Fibroblast of lung (primary cell): ENCODE measurements at regions not wholly inside any gene's neighbourhood (a gene's known extent, or its start where the extent isn't known, plus 50 kb on each side); places are given as distances from the start of the nearest gene placed in this dataset.

ENCODE experiments used
- DNase-seq, 2 donors: peaks; one replicate each; pipeline versions ENCODE4 v3.0.0 to v3.0.0-alpha.2; 2010; ENCODE audit warnings: low read depth in 2 of 2
- H2AFZ ChIP-seq: 2 replicates; pipeline ENCODE4 v1.5.1; 2012; ENCODE audit warnings: low read length, control low read depth, inconsistent platforms
- H3K27ac ChIP-seq: 2 replicates; pipeline ENCODE4 v1.5.1; 2011; ENCODE audit warnings: low read length, control low read depth; ENCODE audit not compliant: insufficient read depth
- H3K27me3 ChIP-seq: 2 replicates; pipeline ENCODE4 v1.5.1; 2011; ENCODE audit warnings: mild to moderate bottlenecking, low read length; ENCODE audit not compliant: control insufficient read depth, insufficient read depth
- H3K36me3 ChIP-seq: 2 replicates; pipeline ENCODE4 v1.5.1; 2011; ENCODE audit warnings: low read length; ENCODE audit not compliant: control insufficient read depth, insufficient read depth
- H3K4me1 ChIP-seq: 2 replicates; pipeline ENCODE4 v1.5.1; 2011; ENCODE audit warnings: low read length; ENCODE audit not compliant: control insufficient read depth, insufficient read depth; ENCODE audit errors: extremely low read depth
- H3K4me2 ChIP-seq: 2 replicates; pipeline ENCODE4 v1.5.1; 2011; ENCODE audit warnings: low read length, control low read depth; ENCODE audit not compliant: insufficient read depth; ENCODE audit errors: extremely low read depth
- H3K4me3 ChIP-seq, 4 experiments: fragments of 200-600 bp in 1 of 4; sonication (generic) in 1 of 4; replicated peaks in 1 of 4; 2 replicates each; pipeline ENCODE4 v1.5.1; 2011 to 2016; ENCODE audit warnings: low read length in 4 of 4, low read depth in 3 of 4, mild to moderate bottlenecking in 3 of 4, control low read depth in 2 of 4, inconsistent platforms in 1 of 4, mixed read lengths in 1 of 4; ENCODE audit not compliant: insufficient read depth in 1 of 4; ENCODE audit errors: control extremely low read depth in 1 of 4
- H3K79me2 ChIP-seq: 2 replicates; pipeline ENCODE4 v1.5.1; 2012; ENCODE audit warnings: mild to moderate bottlenecking, low read length, inconsistent platforms; ENCODE audit not compliant: control insufficient read depth, insufficient read depth
- H3K9ac ChIP-seq: 2 replicates; pipeline ENCODE4 v1.5.1; 2011; ENCODE audit warnings: mild to moderate bottlenecking, low read length, control low read depth; ENCODE audit not compliant: insufficient read depth
- H3K9me3 ChIP-seq: 2 replicates; pipeline ENCODE4 v1.5.1; 2012; ENCODE audit warnings: low read depth, low read length; ENCODE audit not compliant: control insufficient read depth, insufficient read depth
- H4K20me1 ChIP-seq: 2 replicates; pipeline ENCODE4 v1.5.1; 2011; ENCODE audit warnings: low read length; ENCODE audit not compliant: control insufficient read depth, insufficient read depth; ENCODE audit errors: extremely low read depth
- EZH2 ChIP-seq: IDR thresholded peaks from 2 replicates; pipeline ENCODE4 v1.5.1; 2012; ENCODE audit warnings: low read length, control low read depth, mild to moderate bottlenecking; ENCODE audit errors: missing control alignments
- TF ChIP-seq, protein P1 (sequence below), 2 donors: IDR thresholded peaks in 1 of 2; conservative IDR thresholded peaks in 1 of 2; 1 replicate in 1 of 2; 2 replicates in 1 of 2; pipeline ENCODE4 v1.5.1; 2011 to 2012; ENCODE audit warnings: low read length in 2 of 2, control low read depth in 1 of 2, inconsistent platforms in 1 of 2, low read depth in 1 of 2, mild to moderate bottlenecking in 1 of 2

DNA sequence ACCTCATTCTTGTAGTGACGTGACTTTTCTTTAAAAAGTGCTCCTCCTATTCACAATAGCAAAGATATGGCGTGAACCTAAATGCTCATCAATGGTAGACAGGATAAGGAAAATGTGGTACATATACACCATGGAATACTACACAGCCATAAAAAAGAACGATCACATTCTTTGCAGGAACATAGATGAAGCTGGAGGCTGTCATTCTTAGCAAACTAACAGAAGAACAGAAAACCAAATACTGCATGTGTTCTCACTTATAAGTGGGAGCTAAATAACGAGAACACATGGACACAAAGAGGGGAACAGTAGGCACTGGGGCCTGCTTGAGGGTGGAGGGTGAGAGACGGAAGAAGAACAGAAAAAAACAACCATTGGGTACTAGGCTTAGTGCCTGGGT is 59.9 kb upstream of the FGFR2 start:
- H3K9me3 ChIP-seq = no peaks in the 10 kb centered on the region
- no peaks in the 10 kb centered on the region for H4K20me1 ChIP-seq
- H3K27me3 ChIP-seq = no peaks in the 10 kb centered on the region
- no peaks in the 10 kb centered on the region for H3K4me1 ChIP-seq
- no peaks in the 10 kb centered on the region for H3K79me2 ChIP-seq
- H3K36me3 ChIP-seq = no peaks in the 10 kb centered on the region
- TF ChIP-seq, protein P1, sequence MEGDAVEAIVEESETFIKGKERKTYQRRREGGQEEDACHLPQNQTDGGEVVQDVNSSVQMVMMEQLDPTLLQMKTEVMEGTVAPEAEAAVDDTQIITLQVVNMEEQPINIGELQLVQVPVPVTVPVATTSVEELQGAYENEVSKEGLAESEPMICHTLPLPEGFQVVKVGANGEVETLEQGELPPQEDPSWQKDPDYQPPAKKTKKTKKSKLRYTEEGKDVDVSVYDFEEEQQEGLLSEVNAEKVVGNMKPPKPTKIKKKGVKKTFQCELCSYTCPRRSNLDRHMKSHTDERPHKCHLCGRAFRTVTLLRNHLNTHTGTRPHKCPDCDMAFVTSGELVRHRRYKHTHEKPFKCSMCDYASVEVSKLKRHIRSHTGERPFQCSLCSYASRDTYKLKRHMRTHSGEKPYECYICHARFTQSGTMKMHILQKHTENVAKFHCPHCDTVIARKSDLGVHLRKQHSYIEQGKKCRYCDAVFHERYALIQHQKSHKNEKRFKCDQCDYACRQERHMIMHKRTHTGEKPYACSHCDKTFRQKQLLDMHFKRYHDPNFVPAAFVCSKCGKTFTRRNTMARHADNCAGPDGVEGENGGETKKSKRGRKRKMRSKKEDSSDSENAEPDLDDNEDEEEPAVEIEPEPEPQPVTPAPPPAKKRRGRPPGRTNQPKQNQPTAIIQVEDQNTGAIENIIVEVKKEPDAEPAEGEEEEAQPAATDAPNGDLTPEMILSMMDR (conservative IDR thresholded peaks at IDR 0.05 in 1 of 2, IDR thresholded peaks at IDR 0.05 in 1 of 2; ENCODE audit: low read depth in 1 of 2, low read length in 2 of 2) = no peak
- no peak for TF ChIP-seq EZH2
- no peak overlapping the region for H3K27ac ChIP-seq
- no peak overlapping the region for H3K4me3 ChIP-seq
- H2AFZ ChIP-seq = no peak overlapping the region
- H3K4me2 ChIP-seq = no peak overlapping the region
- DNase-seq = no peak
- H3K9ac ChIP-seq = no peak overlapping the region

DNA sequence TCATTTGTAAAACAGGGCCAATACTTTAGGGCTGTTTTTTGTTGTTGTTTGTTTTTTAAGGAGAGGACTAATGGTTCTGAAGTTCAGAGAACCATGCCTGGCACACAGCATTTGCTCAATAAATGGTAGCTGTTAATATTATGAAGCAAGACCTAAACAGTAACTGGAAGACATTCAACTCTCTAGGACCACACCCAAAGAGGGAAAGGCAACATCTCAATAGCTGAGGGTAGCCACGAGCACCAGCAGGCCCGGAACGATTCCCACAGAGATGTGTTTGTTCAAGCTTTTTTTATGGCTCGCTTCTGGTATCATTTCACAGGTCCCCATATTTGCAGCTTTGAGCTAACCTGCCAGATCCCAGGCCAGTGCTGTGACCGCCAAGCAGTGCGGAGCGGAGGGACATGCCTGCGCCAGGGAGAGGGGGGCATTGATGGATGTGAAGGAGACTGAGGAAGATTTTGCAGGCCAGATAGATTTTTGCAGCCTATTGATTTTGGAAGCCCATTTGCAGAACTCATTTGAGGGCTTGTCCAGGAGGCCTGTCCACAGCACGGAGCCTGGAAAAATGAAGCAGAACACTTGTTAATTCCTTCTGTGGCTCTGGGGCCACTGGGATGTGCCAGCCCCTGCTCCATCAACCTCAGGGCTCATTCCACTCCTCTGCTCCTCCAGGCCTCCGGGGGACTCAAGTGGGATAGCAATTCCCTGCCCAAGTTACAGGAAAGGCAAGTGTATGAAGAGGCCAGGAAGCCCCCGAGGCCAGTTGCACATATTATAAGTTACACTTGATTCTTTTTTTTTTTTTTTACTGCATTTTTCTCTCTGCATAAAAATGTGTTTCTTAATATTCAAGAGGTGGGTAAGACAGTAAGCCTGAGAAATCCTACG is 57.3 kb upstream of the FGFR2 start:
- no peak for DNase-seq
- H4K20me1 ChIP-seq = no peaks in the 10 kb centered on the region
- no peak overlapping the region for H2AFZ ChIP-seq
- no peak overlapping the region for H3K27ac ChIP-seq
- H3K9me3 ChIP-seq = no peaks in the 10 kb centered on the region
- H3K79me2 ChIP-seq = no peaks in the 10 kb centered on the region
- no peak overlapping the region for H3K9ac ChIP-seq
- no peak overlapping the region for H3K4me3 ChIP-seq
- no peaks in the 10 kb centered on the region for H3K4me1 ChIP-seq
- no peaks in the 10 kb centered on the region for H3K36me3 ChIP-seq
- no peaks in the 10 kb centered on the region for H3K27me3 ChIP-seq
- no peak overlapping the region for H3K4me2 ChIP-seq
- TF ChIP-seq EZH2 = no peak

DNA sequence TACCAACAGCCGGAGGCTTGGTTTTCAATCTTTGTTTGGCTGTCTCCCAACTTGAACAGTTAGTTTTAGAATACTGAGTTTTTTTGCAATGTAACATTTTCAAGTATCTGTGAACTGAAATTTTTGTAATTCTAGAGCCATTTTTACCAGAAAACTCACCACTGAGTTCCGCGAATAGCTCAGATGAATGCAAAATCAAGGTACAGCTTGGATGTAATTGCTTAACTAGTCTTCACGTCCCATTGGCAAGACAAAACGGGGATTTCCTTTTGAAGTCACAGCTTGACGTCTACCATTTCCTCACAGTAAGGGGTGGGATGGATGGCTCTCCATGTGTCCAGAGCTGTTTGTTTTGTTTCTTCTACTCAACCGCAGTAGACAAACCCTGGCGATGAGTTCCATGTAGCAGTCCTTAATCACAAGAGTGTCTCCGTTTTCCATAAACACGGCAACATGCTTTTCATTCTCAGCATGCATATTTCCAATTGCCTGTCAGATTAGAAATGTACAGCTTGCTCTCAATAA is 55.8 kb upstream of the FGFR2 start:
- Histone ChIP-seq H3K4me3 (no peak overlapping the region), H3K4me1 (no peaks in the 10 kb centered on the region)

More for the DNA sequence above, 55.8 kb upstream of the FGFR2 start:
- Histone ChIP-seq H3K36me3 (no peaks in the 10 kb centered on the region), H2AFZ (no peak overlapping the region), H4K20me1 (no peaks in the 10 kb centered on the region), H3K27ac (no peak overlapping the region), H3K9ac (no peak overlapping the region), H3K9me3 (no peaks in the 10 kb centered on the region), H3K27me3 (no peaks in the 10 kb centered on the region), H3K79me2 (no peaks in the 10 kb centered on the region), H3K4me2 (no peak overlapping the region)
- no peak for TF ChIP-seq EZH2
- TF ChIP-seq, protein P1 (conservative IDR thresholded peaks at IDR 0.05 in 1 of 2, IDR thresholded peaks at IDR 0.05 in 1 of 2; ENCODE audit: low read depth in 1 of 2, low read length in 2 of 2) = no peak
- no peak for DNase-seq
